ENCODE measurements at regions not wholly inside any gene's neighbourhood (a gene's known extent, or its start where the extent isn't known, plus 50 kb on each side); places are given as distances from the start of the nearest gene placed in this dataset.

GRCh38 chr7:118080947-118081346 lies 103.0 kb upstream of the LSM8 start:
- Histone ChIP-seq H3K36me3 (ENCODE audit: control insufficient read depth, insufficient read depth, low read length) (no peaks in the 10 kb centered on the region), H3K4me1 (ENCODE audit: control insufficient read depth, insufficient read depth, low read length, poor library complexity, severe bottlenecking) (peaks cover 4% of the 10 kb centered on the region), H3K4me3 (ENCODE audit: extremely low read depth, insufficient read depth, low read length, poor library complexity, severe bottlenecking) (no peak overlapping the region), H3K27ac (ENCODE audit: low read depth, low read length, severe bottlenecking) (no peak overlapping the region), H3K9me3 (ENCODE audit: control insufficient read depth, low read length) (peaks cover 2% of the 10 kb centered on the region)
- 77 to 85% methylated on average over 2 to 3 of the region's 3 CpGs for WGBS, 2 experiments (ENCODE audit: insufficient coverage in 2 of 2)

GRCh38 chr7:118082506-118082905 lies 101.5 kb upstream of the LSM8 start:
- Histone ChIP-seq H3K4me1 (ENCODE audit: control insufficient read depth, insufficient read depth, low read length, poor library complexity, severe bottlenecking) (peaks cover 4% of the 10 kb centered on the region), H3K9me3 (ENCODE audit: control insufficient read depth, low read length) (peaks cover 2% of the 10 kb centered on the region), H3K27ac (ENCODE audit: low read depth, low read length, severe bottlenecking) (no peak overlapping the region), H3K4me3 (ENCODE audit: extremely low read depth, insufficient read depth, low read length, poor library complexity, severe bottlenecking) (no peak overlapping the region), H3K36me3 (ENCODE audit: control insufficient read depth, insufficient read depth, low read length) (no peaks in the 10 kb centered on the region)

- WGBS, 2 experiments (ENCODE audit: insufficient coverage in 2 of 2), result 79% methylated on average over 3 of the region's 3 CpGs; no CpG with 5 or more reads in 1 of the 2 experiments
- Histone ChIP-seq H3K36me3 (ENCODE audit: control insufficient read depth, insufficient read depth, low read length) (no peaks in the 10 kb centered on the region), H3K4me3 (ENCODE audit: extremely low read depth, insufficient read depth, low read length, poor library complexity, severe bottlenecking) (no peak overlapping the region), H3K9me3 (ENCODE audit: control insufficient read depth, low read length) (peaks cover 2% of the 10 kb centered on the region), H3K27ac (ENCODE audit: low read depth, low read length, severe bottlenecking) (no peak overlapping the region), H3K4me1 (ENCODE audit: control insufficient read depth, insufficient read depth, low read length, poor library complexity, severe bottlenecking) (peaks cover 4% of the 10 kb centered on the region)
Observed at GRCh38 chr7:118085000-118085399, 99.0 kb upstream of the LSM8 start.

- H3K4me1 ChIP-seq (ENCODE audit: control insufficient read depth, insufficient read depth, low read length, poor library complexity, severe bottlenecking), result no peaks in the 10 kb centered on the region
- WGBS, 2 experiments (ENCODE audit: insufficient coverage in 2 of 2), result 60 to 93% methylated on average over 1 to 2 of the region's 2 CpGs
- no peak overlapping the region for H3K27ac ChIP-seq (ENCODE audit: low read depth, low read length, severe bottlenecking)
- H3K9me3 ChIP-seq (ENCODE audit: control insufficient read depth, low read length), result no peaks in the 10 kb centered on the region
- no peak overlapping the region for H3K4me3 ChIP-seq (ENCODE audit: extremely low read depth, insufficient read depth, low read length, poor library complexity, severe bottlenecking)
- H3K36me3 ChIP-seq (ENCODE audit: control insufficient read depth, insufficient read depth, low read length), result no peaks in the 10 kb centered on the region
Observed at GRCh38 chr7:118087126-118087525, 96.8 kb upstream of the LSM8 start.

GRCh38 chr7:118094044-118094443 lies 89.9 kb upstream of the LSM8 start:
- Histone ChIP-seq H3K27ac (ENCODE audit: low read depth, low read length, severe bottlenecking) (no peak overlapping the region), H3K9me3 (ENCODE audit: control insufficient read depth, low read length) (no peaks in the 10 kb centered on the region), H3K36me3 (ENCODE audit: control insufficient read depth, insufficient read depth, low read length) (no peaks in the 10 kb centered on the region), H3K4me3 (ENCODE audit: extremely low read depth, insufficient read depth, low read length, poor library complexity, severe bottlenecking) (no peak overlapping the region), H3K4me1 (ENCODE audit: control insufficient read depth, insufficient read depth, low read length, poor library complexity, severe bottlenecking) (no peaks in the 10 kb centered on the region)
- WGBS, 2 experiments (ENCODE audit: insufficient coverage in 2 of 2), result no CpG with 5 or more reads among the region's 1 CpG

GRCh38 chr7:118104812-118105441 lies 79.0 kb upstream of the LSM8 start:
- no peak overlapping the region for H3K27ac ChIP-seq (ENCODE audit: low read depth, low read length, severe bottlenecking)
- no peaks in the 10 kb centered on the region for H3K36me3 ChIP-seq (ENCODE audit: control insufficient read depth, insufficient read depth, low read length)
- H3K9me3 ChIP-seq (ENCODE audit: control insufficient read depth, low read length), result no peaks in the 10 kb centered on the region
- WGBS, 2 experiments (ENCODE audit: insufficient coverage in 2 of 2), result no CpG with 5 or more reads among the region's 2 CpGs
- no peaks in the 10 kb centered on the region for H3K4me1 ChIP-seq (ENCODE audit: control insufficient read depth, insufficient read depth, low read length, poor library complexity, severe bottlenecking)
- no peak overlapping the region for H3K4me3 ChIP-seq (ENCODE audit: extremely low read depth, insufficient read depth, low read length, poor library complexity, severe bottlenecking)

GRCh38 chr7:118109607-118110006 lies 74.4 kb upstream of the LSM8 start:
- H3K4me3 ChIP-seq (ENCODE audit: extremely low read depth, insufficient read depth, low read length, poor library complexity, severe bottlenecking), result no peak overlapping the region
- H3K4me1 ChIP-seq (ENCODE audit: control insufficient read depth, insufficient read depth, low read length, poor library complexity, severe bottlenecking), result no peaks in the 10 kb centered on the region
- WGBS, 2 experiments (ENCODE audit: insufficient coverage in 2 of 2), result 100% methylated on average over 1 of the region's 2 CpGs; no CpG with 5 or more reads in 1 of the 2 experiments

GRCh38 chr7:118110178-118110925 lies 73.6 kb upstream of the LSM8 start:
- Histone ChIP-seq H3K4me1 (ENCODE audit: control insufficient read depth, insufficient read depth, low read length, poor library complexity, severe bottlenecking) (no peaks in the 10 kb centered on the region), H3K36me3 (ENCODE audit: control insufficient read depth, insufficient read depth, low read length) (no peaks in the 10 kb centered on the region), H3K27ac (ENCODE audit: low read depth, low read length, severe bottlenecking) (no peak overlapping the region), H3K9me3 (ENCODE audit: control insufficient read depth, low read length) (peaks cover 7% of the 10 kb centered on the region), H3K4me3 (ENCODE audit: extremely low read depth, insufficient read depth, low read length, poor library complexity, severe bottlenecking) (no peak overlapping the region)
- no CpG with 5 or more reads among the region's 2 CpGs for WGBS, 2 experiments (ENCODE audit: insufficient coverage in 2 of 2)

More at GRCh38 chr7:118109607-118110006, 74.4 kb upstream of the LSM8 start:
- H3K9me3 ChIP-seq (ENCODE audit: control insufficient read depth, low read length), result no peaks in the 10 kb centered on the region
- no peaks in the 10 kb centered on the region for H3K36me3 ChIP-seq (ENCODE audit: control insufficient read depth, insufficient read depth, low read length)
- H3K27ac ChIP-seq (ENCODE audit: low read depth, low read length, severe bottlenecking), result no peak overlapping the region

GRCh38 chr7:118111347-118111746 lies 72.6 kb upstream of the LSM8 start:
- H3K4me3 ChIP-seq (ENCODE audit: extremely low read depth, insufficient read depth, low read length, poor library complexity, severe bottlenecking), result no peak overlapping the region
- H3K9me3 ChIP-seq (ENCODE audit: control insufficient read depth, low read length), result peaks cover 10% of the 10 kb centered on the region
- no peaks in the 10 kb centered on the region for H3K4me1 ChIP-seq (ENCODE audit: control insufficient read depth, insufficient read depth, low read length, poor library complexity, severe bottlenecking)
- WGBS, 2 experiments (ENCODE audit: insufficient coverage in 2 of 2), result 94 to 100% methylated on average over 1 to 2 of the region's 2 CpGs
- H3K36me3 ChIP-seq (ENCODE audit: control insufficient read depth, insufficient read depth, low read length), result no peaks in the 10 kb centered on the region
- H3K27ac ChIP-seq (ENCODE audit: low read depth, low read length, severe bottlenecking), result no peak overlapping the region

GRCh38 chr7:118114175-118114574 lies 69.8 kb upstream of the LSM8 start:
- Histone ChIP-seq H3K36me3 (ENCODE audit: control insufficient read depth, insufficient read depth, low read length) (no peaks in the 10 kb centered on the region), H3K4me1 (ENCODE audit: control insufficient read depth, insufficient read depth, low read length, poor library complexity, severe bottlenecking) (no peaks in the 10 kb centered on the region), H3K27ac (ENCODE audit: low read depth, low read length, severe bottlenecking) (no peak overlapping the region), H3K4me3 (ENCODE audit: extremely low read depth, insufficient read depth, low read length, poor library complexity, severe bottlenecking) (no peak overlapping the region), H3K9me3 (ENCODE audit: control insufficient read depth, low read length) (peaks cover 10% of the 10 kb centered on the region)
- 89 to 97% methylated on average over 8 to 10 of the region's 10 CpGs for WGBS, 2 experiments (ENCODE audit: insufficient coverage in 2 of 2)
